ENCODE measurements at regions not wholly inside any gene's neighbourhood (a gene's known extent, or its start where the extent isn't known, plus 50 kb on each side); places are given as distances from the start of the nearest gene placed in this dataset.

- no peak for DNase-seq (ENCODE audit: low spot score)
- TF ChIP-seq, protein P1, sequence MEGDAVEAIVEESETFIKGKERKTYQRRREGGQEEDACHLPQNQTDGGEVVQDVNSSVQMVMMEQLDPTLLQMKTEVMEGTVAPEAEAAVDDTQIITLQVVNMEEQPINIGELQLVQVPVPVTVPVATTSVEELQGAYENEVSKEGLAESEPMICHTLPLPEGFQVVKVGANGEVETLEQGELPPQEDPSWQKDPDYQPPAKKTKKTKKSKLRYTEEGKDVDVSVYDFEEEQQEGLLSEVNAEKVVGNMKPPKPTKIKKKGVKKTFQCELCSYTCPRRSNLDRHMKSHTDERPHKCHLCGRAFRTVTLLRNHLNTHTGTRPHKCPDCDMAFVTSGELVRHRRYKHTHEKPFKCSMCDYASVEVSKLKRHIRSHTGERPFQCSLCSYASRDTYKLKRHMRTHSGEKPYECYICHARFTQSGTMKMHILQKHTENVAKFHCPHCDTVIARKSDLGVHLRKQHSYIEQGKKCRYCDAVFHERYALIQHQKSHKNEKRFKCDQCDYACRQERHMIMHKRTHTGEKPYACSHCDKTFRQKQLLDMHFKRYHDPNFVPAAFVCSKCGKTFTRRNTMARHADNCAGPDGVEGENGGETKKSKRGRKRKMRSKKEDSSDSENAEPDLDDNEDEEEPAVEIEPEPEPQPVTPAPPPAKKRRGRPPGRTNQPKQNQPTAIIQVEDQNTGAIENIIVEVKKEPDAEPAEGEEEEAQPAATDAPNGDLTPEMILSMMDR (IDR thresholded peaks at IDR 0.05): no peak
- no peak overlapping the region for H3K4me3 ChIP-seq
- no peak overlapping the region for H3K27ac ChIP-seq
Observed at GRCh38 chr10:111131168-111131799, 54.5 kb downstream of the ADRA2A start.

GRCh38 chr10:111137007-111137406 lies 60.2 kb downstream of the ADRA2A start:
- TF ChIP-seq, protein P1 (IDR thresholded peaks at IDR 0.05): no peak
- Histone ChIP-seq H3K27ac (no peak overlapping the region), H3K4me3 (no peak overlapping the region)
- DNase-seq (ENCODE audit: low spot score): no peak

DNA sequence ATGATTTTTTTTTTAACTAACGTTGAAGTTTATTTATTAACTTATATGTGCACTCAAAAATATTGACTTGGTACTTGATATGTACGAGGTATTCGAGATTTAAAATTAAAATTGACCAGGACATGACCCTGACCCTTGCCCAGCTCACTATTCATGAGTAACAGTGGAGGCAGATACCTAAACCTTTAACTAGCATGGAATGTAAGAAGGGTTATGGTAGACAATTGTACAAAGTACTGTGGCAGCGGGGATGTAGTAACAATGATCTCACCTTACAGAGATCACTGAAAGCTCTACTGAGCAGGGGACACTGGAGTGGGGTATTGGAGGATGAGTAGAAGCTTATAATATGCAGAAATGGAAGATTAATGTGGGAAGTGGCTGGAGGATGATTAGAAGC lies 60.8 kb downstream of the ADRA2A start:
- TF ChIP-seq, protein P1 (IDR thresholded peaks at IDR 0.05): no peak
- Histone ChIP-seq H3K4me3 (no peak overlapping the region), H3K27ac (no peak overlapping the region)
- no peak for DNase-seq (ENCODE audit: low spot score)

DNA sequence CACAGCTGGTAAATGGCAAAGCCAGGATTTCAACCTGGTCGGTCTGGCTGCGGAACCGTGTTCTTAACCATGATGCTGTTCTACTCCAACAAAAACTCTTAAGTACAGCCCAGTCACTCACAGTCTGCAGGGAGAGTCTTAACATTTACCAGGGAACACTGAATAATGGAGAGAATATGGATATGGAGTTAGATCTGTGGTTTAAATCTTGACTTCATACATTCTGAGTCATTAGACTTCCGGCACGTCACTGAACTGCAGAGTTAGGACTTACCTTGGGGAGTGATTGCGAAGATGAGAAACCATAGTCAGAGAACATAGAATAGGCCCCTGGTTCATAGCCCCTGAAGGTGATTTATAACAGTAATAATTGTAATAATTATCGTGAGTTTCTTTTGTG lies 61.7 kb downstream of the ADRA2A start:
- no peak overlapping the region for H3K27ac ChIP-seq
- DNase-seq (ENCODE audit: low spot score): no peak
- no peak overlapping the region for H3K4me3 ChIP-seq
- TF ChIP-seq, protein P1 (IDR thresholded peaks at IDR 0.05): no peak

- TF ChIP-seq, protein P1 (IDR thresholded peaks at IDR 0.05): no peak
Observed at GRCh38 chr10:111139567-111139966, 62.7 kb downstream of the ADRA2A start.

GRCh38 chr10:111142092-111142768 lies 65.4 kb downstream of the ADRA2A start:
- H3K4me3 ChIP-seq: no peak overlapping the region
- DNase-seq (ENCODE audit: low spot score): no peak
- TF ChIP-seq, protein P1 (IDR thresholded peaks at IDR 0.05): no peak
- no peak overlapping the region for H3K27ac ChIP-seq

More at GRCh38 chr10:111139567-111139966, 62.7 kb downstream of the ADRA2A start:
- no peak for DNase-seq (ENCODE audit: low spot score)
- Histone ChIP-seq H3K4me3 (no peak overlapping the region), H3K27ac (no peak overlapping the region)
